ENCODE measurements at regions not wholly inside any gene's neighbourhood (a gene's known extent, or its start where the extent isn't known, plus 50 kb on each side); places are given as distances from the start of the nearest gene placed in this dataset.
"Not testable (repeated sequence)": the region's sequence is repeated elsewhere in the genome, so short reads cannot be mapped to it uniquely, and the experiment has no call there.

DNA sequence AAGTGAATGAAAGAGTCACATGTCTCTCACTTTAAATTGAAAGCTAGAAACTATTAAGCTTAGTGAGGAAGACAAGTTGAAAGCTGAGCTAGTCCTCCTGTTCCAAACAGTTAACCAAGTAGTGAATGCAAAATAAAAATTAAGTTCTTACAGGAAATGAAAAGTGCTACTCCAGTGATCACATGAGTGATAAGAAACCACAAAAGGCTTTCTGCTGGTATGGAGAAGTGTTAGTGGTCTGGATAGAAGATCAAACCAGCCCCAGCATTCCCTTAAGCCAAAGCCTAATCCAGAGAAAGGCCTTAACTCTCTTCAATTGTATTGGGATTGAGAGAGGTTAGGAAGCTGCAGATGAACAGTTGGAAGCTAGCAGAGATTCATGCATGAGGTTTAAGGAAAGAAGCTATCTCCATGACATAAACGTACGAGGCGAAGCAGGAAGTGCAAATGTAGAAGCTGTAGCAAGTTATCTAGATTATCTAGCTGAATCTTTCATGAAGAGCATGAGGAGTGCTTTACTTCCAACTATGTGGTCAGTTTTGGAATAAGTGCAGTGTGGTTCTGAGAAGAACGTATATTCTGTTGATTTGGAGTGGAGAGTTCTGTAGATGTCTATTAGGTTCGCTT is 261.6 kb downstream of the MDFIC start:
- Histone ChIP-seq H3K36me3 (no peaks in the 10 kb centered on the region), H3K27me3 (no peaks in the 10 kb centered on the region), H3K9ac (ENCODE audit: low read depth in 2 of 2, low read length in 2 of 2) (no peak overlapping the region), H3K27ac (no peak overlapping the region), H3K9me3 (no peaks in the 10 kb centered on the region), H3K4me1 (no peaks in the 10 kb centered on the region), H3K4me3 (no peak overlapping the region)
- no peak for DNase-seq
- intact Hi-C loops (cut with DNase I), result no loop called here
- TF ChIP-seq, protein P1, sequence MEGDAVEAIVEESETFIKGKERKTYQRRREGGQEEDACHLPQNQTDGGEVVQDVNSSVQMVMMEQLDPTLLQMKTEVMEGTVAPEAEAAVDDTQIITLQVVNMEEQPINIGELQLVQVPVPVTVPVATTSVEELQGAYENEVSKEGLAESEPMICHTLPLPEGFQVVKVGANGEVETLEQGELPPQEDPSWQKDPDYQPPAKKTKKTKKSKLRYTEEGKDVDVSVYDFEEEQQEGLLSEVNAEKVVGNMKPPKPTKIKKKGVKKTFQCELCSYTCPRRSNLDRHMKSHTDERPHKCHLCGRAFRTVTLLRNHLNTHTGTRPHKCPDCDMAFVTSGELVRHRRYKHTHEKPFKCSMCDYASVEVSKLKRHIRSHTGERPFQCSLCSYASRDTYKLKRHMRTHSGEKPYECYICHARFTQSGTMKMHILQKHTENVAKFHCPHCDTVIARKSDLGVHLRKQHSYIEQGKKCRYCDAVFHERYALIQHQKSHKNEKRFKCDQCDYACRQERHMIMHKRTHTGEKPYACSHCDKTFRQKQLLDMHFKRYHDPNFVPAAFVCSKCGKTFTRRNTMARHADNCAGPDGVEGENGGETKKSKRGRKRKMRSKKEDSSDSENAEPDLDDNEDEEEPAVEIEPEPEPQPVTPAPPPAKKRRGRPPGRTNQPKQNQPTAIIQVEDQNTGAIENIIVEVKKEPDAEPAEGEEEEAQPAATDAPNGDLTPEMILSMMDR (IDR thresholded peaks at IDR 0.05), result no peak

DNA sequence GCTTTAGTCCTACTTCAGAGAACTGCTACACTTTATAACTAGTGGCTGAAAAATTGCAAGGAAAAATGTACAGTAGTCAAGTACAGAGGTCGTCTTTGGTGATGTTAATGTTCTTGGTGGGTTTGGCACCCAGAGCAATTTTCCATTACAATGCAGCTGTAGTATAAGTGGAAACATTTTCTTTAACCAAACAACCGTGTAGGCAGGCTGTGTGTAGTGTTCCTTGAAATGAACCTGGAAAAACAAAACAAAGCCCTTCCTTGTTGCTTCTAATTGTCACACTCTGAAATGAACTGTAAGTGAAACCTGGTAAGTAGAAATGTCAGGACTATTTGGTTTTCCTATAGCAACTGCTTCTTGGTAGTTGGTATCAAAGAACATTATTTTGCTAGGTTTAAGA is 256.9 kb downstream of the MDFIC start:
- DNase-seq, result no peak
- intact Hi-C loops (cut with DNase I), result no loop called here
- Histone ChIP-seq H3K36me3 (no peaks in the 10 kb centered on the region), H3K27me3 (no peaks in the 10 kb centered on the region), H3K9ac (ENCODE audit: low read depth in 2 of 2, low read length in 2 of 2) (no peak overlapping the region), H3K4me1 (no peaks in the 10 kb centered on the region), H3K27ac (no peak overlapping the region), H3K9me3 (no peaks in the 10 kb centered on the region), H3K4me3 (no peak overlapping the region)
- TF ChIP-seq, protein P1 (IDR thresholded peaks at IDR 0.05), result no peak

DNA sequence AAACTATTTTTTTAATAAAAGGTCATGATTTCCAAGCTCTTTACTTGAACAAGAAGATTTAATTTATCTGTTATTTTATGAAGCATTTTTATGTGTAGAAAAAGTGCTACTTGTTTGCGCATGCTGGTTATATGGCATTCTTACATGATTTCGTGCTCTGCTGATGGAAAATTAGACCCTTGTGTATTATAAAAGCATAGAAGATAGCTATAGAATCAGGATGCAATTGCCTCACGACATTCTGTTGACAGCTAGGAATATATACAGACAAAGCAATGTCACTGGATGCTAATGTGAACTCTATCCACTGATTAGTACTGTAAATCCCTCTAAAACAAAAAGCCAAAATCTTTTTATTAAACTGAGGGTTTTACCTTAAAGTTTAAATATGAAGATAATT is 255.9 kb downstream of the MDFIC start:
- intact Hi-C loops (cut with DNase I), result no loop called here
- no peaks in the 10 kb centered on the region for H3K4me1 ChIP-seq
- no peak overlapping the region for H3K9ac ChIP-seq (ENCODE audit: low read depth in 2 of 2, low read length in 2 of 2)
- no peaks in the 10 kb centered on the region for H3K9me3 ChIP-seq
- DNase-seq, result no peak
- TF ChIP-seq, protein P1 (IDR thresholded peaks at IDR 0.05), result no peak
- no peak overlapping the region for H3K4me3 ChIP-seq
- no peaks in the 10 kb centered on the region for H3K36me3 ChIP-seq
- H3K27ac ChIP-seq, result no peak overlapping the region
- no peaks in the 10 kb centered on the region for H3K27me3 ChIP-seq

DNA sequence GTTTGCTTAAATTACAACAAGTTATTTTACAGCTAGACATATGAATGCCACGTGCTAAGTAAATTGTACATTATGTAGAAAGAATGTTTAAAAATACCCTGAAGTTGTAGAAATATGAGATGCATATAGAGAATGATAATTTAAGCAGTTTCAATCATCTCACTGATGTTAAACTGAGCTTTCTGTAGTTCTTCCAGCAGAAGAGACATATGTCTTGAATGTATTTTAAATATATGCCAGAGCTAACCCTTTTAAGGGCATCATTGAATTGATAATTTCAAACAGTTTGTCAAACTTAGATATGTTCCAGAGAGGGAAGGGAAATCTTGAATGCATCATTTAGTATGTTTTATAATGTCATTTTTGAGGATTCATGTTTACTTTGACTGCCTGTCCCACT is 255.2 kb downstream of the MDFIC start:
- no peaks in the 10 kb centered on the region for H3K9me3 ChIP-seq
- H3K9ac ChIP-seq (ENCODE audit: low read depth in 2 of 2, low read length in 2 of 2), result no peak overlapping the region
- no peaks in the 10 kb centered on the region for H3K27me3 ChIP-seq
- TF ChIP-seq, protein P1 (IDR thresholded peaks at IDR 0.05), result no peak
- H3K36me3 ChIP-seq, result no peaks in the 10 kb centered on the region
- no peak for DNase-seq
- no peak overlapping the region for H3K27ac ChIP-seq
- intact Hi-C loops (cut with DNase I), result no loop called here
- H3K4me3 ChIP-seq, result no peak overlapping the region
- no peaks in the 10 kb centered on the region for H3K4me1 ChIP-seq

DNA sequence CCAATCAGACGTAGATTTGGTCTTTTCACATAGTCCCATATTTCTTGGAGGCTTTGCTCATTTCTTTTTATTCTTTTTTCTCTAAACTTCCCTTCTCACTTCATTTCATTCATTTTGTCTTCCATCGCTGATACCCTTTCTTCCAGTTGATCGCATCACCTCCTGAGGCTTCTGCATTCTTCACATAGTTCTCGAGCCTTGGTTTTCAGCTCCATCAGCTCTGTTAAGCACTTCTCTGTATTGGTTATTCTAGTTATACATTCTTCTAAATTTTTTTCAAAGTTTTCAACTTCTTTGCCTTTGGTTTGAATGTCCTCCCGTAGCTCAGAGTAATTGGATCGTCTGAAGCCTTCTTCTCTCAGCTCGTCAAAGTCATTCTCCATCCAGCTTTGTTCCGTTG is 250.5 kb downstream of the MDFIC start:
- intact Hi-C loops (cut with DNase I); H3K4me1 ChIP-seq; H3K9me3 ChIP-seq; H3K27me3 ChIP-seq; DNase-seq; H3K36me3 ChIP-seq; H3K4me3 ChIP-seq; H3K27ac ChIP-seq; H3K9ac ChIP-seq (ENCODE audit: low read depth in 2 of 2, low read length in 2 of 2): not testable (repeated sequence)

DNA sequence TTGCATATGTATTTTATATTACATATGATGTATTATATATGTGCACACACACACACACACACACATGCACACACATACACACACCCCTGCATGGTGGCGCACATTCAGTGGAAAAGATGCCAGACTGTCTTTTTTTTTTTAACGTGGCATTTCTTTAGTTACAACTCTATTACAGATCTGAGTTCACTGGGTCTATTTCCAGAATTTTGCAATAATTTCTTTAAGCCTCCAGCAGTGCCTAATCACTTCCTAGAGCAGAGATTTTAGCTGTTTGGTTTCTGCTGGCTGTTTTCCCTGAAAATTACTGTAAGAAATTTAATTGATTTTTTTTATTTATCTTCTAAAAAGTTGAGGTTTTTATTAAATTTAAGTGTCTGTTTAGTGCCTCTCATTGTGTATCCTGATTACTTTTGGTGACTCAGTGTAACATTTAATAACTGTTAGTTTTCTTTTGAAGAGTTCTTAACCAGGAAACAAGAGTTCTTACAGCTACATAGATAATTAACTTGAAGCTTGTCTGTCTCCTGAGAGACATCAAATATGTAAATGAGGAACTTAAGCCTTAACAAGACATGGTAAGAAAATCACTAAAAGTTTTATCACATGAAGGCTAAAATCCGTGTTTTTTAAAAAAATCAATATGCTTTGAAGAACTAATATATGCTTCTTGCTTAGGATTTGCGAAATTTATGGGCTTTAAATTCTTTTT is 232.0 kb downstream of the MDFIC start:
- Histone ChIP-seq H3K27ac (no peak overlapping the region), H3K4me1 (no peaks in the 10 kb centered on the region), H3K27me3 (no peaks in the 10 kb centered on the region), H3K4me3 (no peak overlapping the region), H3K9ac (ENCODE audit: low read depth in 2 of 2, low read length in 2 of 2) (no peak overlapping the region), H3K9me3 (no peaks in the 10 kb centered on the region), H3K36me3 (no peaks in the 10 kb centered on the region)
- intact Hi-C loops (cut with DNase I), result no loop called here
- TF ChIP-seq, protein P1 (IDR thresholded peaks at IDR 0.05), result no peak
- no peak for DNase-seq

Data from colonic mucosa (tissue), 4 donors.